SU-DHL-6 (cell line): ENCODE measurements at regions not wholly inside any gene's neighbourhood (a gene's known extent, or its start where the extent isn't known, plus 50 kb on each side); places are given as distances from the start of the nearest gene placed in this dataset.

Source experiments
- CTCF ChIP-seq: fragments of 200-600 bp; sonication (generic); IDR thresholded peaks from one replicate; pipeline ENCODE4 v1.5.1; 2017; ENCODE audit warnings: antibody characterized with exemption, mild to moderate bottlenecking, low read length, moderate library complexity; ENCODE audit not compliant: insufficient read depth, poor library complexity, severe bottlenecking
- EZH2phosphoT487 ChIP-seq: fragments of 200-600 bp; sonication (generic), shearing (Covaris generic); conservative IDR thresholded peaks from 2 replicates; pipeline ENCODE4 v1.6.1; 2018; ENCODE audit warnings: mild to moderate bottlenecking, antibody characterized with exemption, low read length, moderate library complexity, mixed read lengths

GRCh38 chr5:124907098-124907644 lies 160.7 kb upstream of the ZNF608 start:
- no peak for TF ChIP-seq CTCF
- no peak for TF ChIP-seq EZH2phosphoT487
